ENCODE measurements at regions not wholly inside any gene's neighbourhood (a gene's known extent, or its start where the extent isn't known, plus 50 kb on each side); places are given as distances from the start of the nearest gene placed in this dataset.

GRCh38 chr15:85880501-85881190 lies 85.9 kb upstream of the KLHL25 start:
- Histone ChIP-seq H3K9me3 (no peaks in the 10 kb centered on the region), H3K27ac (no peak overlapping the region), H3K27me3 (peaks cover 62% of the 10 kb centered on the region), H3K4me3 (no peak overlapping the region), H3K4me1 (no peaks in the 10 kb centered on the region), H3K36me3 (no peaks in the 10 kb centered on the region)
- WGBS, 2 donors (ENCODE audit: low coverage in 1 of 2): 69 to 74% methylated on average over 4 to 7 of the region's 7 CpGs
- ATAC-seq: no peak
- TF ChIP-seq EP300 (IDR thresholded peaks at IDR 0.05) (no peak), POLR2A (IDR thresholded peaks at IDR 0.05) (no peak), CTCF (IDR thresholded peaks at IDR 0.05) (no peak), POLR2AphosphoS5 (IDR thresholded peaks at IDR 0.05) (no peak)

DNA sequence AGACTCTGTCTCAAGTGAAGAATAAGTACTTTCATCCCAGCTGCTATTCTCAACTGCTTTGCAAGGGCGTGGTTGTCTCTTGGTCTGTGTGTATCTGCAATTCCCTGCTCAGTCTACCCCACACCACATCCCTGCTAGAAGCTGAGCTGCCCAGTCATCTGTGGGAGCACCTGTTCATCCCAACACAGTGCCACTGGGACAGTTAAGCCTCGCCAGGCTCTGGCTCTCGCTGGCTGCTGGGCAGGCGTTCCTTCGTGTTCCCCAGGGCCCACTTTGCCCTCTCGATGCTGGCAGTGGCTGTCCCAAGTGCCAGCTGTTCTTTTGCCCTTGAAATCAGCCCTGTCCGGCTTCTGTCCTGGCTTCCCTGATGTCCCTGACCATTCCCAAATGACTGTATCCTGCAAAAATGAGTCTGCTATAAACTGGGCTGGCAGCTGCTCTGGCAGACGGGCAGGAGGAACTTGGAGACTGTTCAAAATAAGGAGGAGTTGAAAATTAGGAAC lies 91.6 kb upstream of the KLHL25 start:
- no peak for TF ChIP-seq POLR2A (IDR thresholded peaks at IDR 0.05)
- no peak for TF ChIP-seq CTCF (IDR thresholded peaks at IDR 0.05)
- TF ChIP-seq EP300 (IDR thresholded peaks at IDR 0.05): no peak
- no peak for TF ChIP-seq POLR2AphosphoS5 (IDR thresholded peaks at IDR 0.05)
- no peaks in the 10 kb centered on the region for H3K9me3 ChIP-seq
- WGBS, 2 donors (ENCODE audit: low coverage in 1 of 2): 69 to 85% methylated on average over 4 to 6 of the region's 8 CpGs
- no peaks in the 10 kb centered on the region for H3K36me3 ChIP-seq
- H3K27me3 ChIP-seq: peaks cover 44% of the 10 kb centered on the region
- no peak overlapping the region for H3K4me3 ChIP-seq
- no peak overlapping the region for H3K27ac ChIP-seq
- no peak for ATAC-seq
- no peaks in the 10 kb centered on the region for H3K4me1 ChIP-seq

- WGBS, 2 donors (ENCODE audit: low coverage in 1 of 2): 73 to 78% methylated on average over 2 to 11 of the region's 12 CpGs
- no peak overlapping the region for H3K4me3 ChIP-seq
- H3K27me3 ChIP-seq: peaks cover 51% of the 10 kb centered on the region
- no peak overlapping the region for H3K27ac ChIP-seq
- H3K4me1 ChIP-seq: no peaks in the 10 kb centered on the region
- no peaks in the 10 kb centered on the region for H3K9me3 ChIP-seq
- ATAC-seq: no peak
- TF ChIP-seq EP300 (IDR thresholded peaks at IDR 0.05) (no peak), CTCF (IDR thresholded peaks at IDR 0.05) (no peak), POLR2A (IDR thresholded peaks at IDR 0.05) (no peak), POLR2AphosphoS5 (IDR thresholded peaks at IDR 0.05) (no peak)
- no peaks in the 10 kb centered on the region for H3K36me3 ChIP-seq
These were observed 95.4 kb upstream of the KLHL25 start for GRCh38 chr15:85889956-85890619.

DNA sequence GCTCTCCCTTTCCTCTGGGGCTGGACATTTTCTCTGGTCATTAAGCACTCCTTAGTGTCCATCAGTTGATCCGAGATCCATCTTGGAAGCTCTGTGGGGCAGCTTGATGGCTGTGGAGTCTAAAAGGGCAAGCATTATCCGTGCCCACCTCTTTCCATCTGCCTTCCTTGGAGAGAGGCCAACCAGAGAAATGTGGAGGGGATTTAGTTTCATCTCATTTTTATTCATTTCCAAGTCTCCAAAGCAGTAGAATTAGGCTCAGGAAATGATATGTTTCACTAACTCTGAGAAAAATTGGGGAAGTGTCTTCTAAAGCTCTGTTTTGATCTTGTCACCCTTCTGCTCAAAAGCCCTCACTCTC lies 95.9 kb upstream of the KLHL25 start:
- ATAC-seq: no peak
- Histone ChIP-seq H3K9me3 (no peaks in the 10 kb centered on the region), H3K36me3 (no peaks in the 10 kb centered on the region), H3K4me3 (no peak overlapping the region), H3K27ac (no peak overlapping the region), H3K27me3 (peaks cover 51% of the 10 kb centered on the region), H3K4me1 (no peaks in the 10 kb centered on the region)
- TF ChIP-seq CTCF (IDR thresholded peaks at IDR 0.05) (no peak), POLR2A (IDR thresholded peaks at IDR 0.05) (no peak), EP300 (IDR thresholded peaks at IDR 0.05) (no peak)
- WGBS, 2 donors (ENCODE audit: low coverage in 1 of 2): 50 to 72% methylated on average over 1 to 2 of the region's 2 CpGs

GRCh38 chr15:85891470-85891869 lies 96.7 kb upstream of the KLHL25 start:
- Histone ChIP-seq H3K27ac (no peak overlapping the region), H3K4me3 (no peak overlapping the region), H3K27me3 (peaks cover 45% of the 10 kb centered on the region), H3K36me3 (no peaks in the 10 kb centered on the region), H3K4me1 (no peaks in the 10 kb centered on the region), H3K9me3 (no peaks in the 10 kb centered on the region)
- WGBS, 2 donors (ENCODE audit: low coverage in 1 of 2): 86 to 100% methylated on average over 1 of the region's 1 CpG
- no peak for TF ChIP-seq POLR2A (IDR thresholded peaks at IDR 0.05)
- TF ChIP-seq EP300 (IDR thresholded peaks at IDR 0.05): no peak
- ATAC-seq: no peak
